ENCODE measurements at regions not wholly inside any gene's neighbourhood (a gene's known extent, or its start where the extent isn't known, plus 50 kb on each side); places are given as distances from the start of the nearest gene placed in this dataset.

GRCh38 chr9:120137186-120137840 is 442.7 kb downstream of the CDK5RAP2 start:
- TF ChIP-seq, protein P1, sequence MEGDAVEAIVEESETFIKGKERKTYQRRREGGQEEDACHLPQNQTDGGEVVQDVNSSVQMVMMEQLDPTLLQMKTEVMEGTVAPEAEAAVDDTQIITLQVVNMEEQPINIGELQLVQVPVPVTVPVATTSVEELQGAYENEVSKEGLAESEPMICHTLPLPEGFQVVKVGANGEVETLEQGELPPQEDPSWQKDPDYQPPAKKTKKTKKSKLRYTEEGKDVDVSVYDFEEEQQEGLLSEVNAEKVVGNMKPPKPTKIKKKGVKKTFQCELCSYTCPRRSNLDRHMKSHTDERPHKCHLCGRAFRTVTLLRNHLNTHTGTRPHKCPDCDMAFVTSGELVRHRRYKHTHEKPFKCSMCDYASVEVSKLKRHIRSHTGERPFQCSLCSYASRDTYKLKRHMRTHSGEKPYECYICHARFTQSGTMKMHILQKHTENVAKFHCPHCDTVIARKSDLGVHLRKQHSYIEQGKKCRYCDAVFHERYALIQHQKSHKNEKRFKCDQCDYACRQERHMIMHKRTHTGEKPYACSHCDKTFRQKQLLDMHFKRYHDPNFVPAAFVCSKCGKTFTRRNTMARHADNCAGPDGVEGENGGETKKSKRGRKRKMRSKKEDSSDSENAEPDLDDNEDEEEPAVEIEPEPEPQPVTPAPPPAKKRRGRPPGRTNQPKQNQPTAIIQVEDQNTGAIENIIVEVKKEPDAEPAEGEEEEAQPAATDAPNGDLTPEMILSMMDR (IDR thresholded peaks at IDR 0.05) = no peak
- no peak for TF ChIP-seq POLR2A (IDR thresholded peaks at IDR 0.05)
